ENCODE measurements at regions not wholly inside any gene's neighbourhood (a gene's known extent, or its start where the extent isn't known, plus 50 kb on each side); places are given as distances from the start of the nearest gene placed in this dataset.

GRCh38 chr11:128285321-128285720 lies 302.0 kb downstream of the ETS1 start:
- Histone ChIP-seq H3K36me3 (ENCODE audit: insufficient read depth, low read length) (no peaks in the 10 kb centered on the region), H3K4me2 (ENCODE audit: low read length) (no peak overlapping the region), H3K79me2 (replicated peaks; ENCODE audit: insufficient read depth, low read length) (no peaks in the 10 kb centered on the region), H4K20me1 (ENCODE audit: insufficient read depth) (no peaks in the 10 kb centered on the region), H3K9ac (ENCODE audit: low read length) (no peak overlapping the region), H2AFZ (ENCODE audit: low read depth, low read length) (no peak overlapping the region), H3K9me2 (ENCODE audit: insufficient read depth, low read length) (no peaks in the 10 kb centered on the region), H3K27ac (ENCODE audit: low read length) (no peak overlapping the region), H3K9me3 (ENCODE audit: low read length) (no peaks in the 10 kb centered on the region), H3K4me3 (ENCODE audit: low read length) (no peak overlapping the region), H3K27me3 (ENCODE audit: insufficient read depth, low read depth, low read length) (no peaks in the 10 kb centered on the region), H3F3A (ENCODE audit: insufficient read depth, low read length, poor library complexity, severe bottlenecking) (no peaks in the 10 kb centered on the region)
- TF ChIP-seq TAF1 (IDR thresholded peaks at IDR 0.05; ENCODE audit: low read depth) (no peak), SMC3 (conservative IDR thresholded peaks at IDR 0.05; ENCODE audit: poor library complexity) (no peak), POLR2AphosphoS5 (IDR thresholded peaks at IDR 0.05) (no peak), EP300 (conservative IDR thresholded peaks at IDR 0.05; ENCODE audit: poor library complexity, severe bottlenecking) (no peak), RAD21 (conservative IDR thresholded peaks at IDR 0.05) (no peak), MXI1 (conservative IDR thresholded peaks at IDR 0.05; ENCODE audit: poor library complexity, severe bottlenecking) (no peak), EZH2 (IDR thresholded peaks at IDR 0.05; ENCODE audit: borderline replicate concordance, insufficient read depth, low read length, poor library complexity, severe bottlenecking) (no peak), REST (IDR thresholded peaks at IDR 0.05; ENCODE audit: borderline replicate concordance) (no peak)
- TF ChIP-seq, protein P1, sequence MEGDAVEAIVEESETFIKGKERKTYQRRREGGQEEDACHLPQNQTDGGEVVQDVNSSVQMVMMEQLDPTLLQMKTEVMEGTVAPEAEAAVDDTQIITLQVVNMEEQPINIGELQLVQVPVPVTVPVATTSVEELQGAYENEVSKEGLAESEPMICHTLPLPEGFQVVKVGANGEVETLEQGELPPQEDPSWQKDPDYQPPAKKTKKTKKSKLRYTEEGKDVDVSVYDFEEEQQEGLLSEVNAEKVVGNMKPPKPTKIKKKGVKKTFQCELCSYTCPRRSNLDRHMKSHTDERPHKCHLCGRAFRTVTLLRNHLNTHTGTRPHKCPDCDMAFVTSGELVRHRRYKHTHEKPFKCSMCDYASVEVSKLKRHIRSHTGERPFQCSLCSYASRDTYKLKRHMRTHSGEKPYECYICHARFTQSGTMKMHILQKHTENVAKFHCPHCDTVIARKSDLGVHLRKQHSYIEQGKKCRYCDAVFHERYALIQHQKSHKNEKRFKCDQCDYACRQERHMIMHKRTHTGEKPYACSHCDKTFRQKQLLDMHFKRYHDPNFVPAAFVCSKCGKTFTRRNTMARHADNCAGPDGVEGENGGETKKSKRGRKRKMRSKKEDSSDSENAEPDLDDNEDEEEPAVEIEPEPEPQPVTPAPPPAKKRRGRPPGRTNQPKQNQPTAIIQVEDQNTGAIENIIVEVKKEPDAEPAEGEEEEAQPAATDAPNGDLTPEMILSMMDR (IDR thresholded peaks at IDR 0.05; ENCODE audit: poor library complexity, severe bottlenecking): no peak

- H3K9me2 ChIP-seq (ENCODE audit: insufficient read depth, low read length): no peaks in the 10 kb centered on the region
- no peak overlapping the region for H3K4me3 ChIP-seq (ENCODE audit: low read length)
Measured at GRCh38 chr11:128284634-128285033, 302.7 kb downstream of the ETS1 start.

More at GRCh38 chr11:128284634-128285033, 302.7 kb downstream of the ETS1 start:
- Histone ChIP-seq H3F3A (ENCODE audit: insufficient read depth, low read length, poor library complexity, severe bottlenecking) (no peaks in the 10 kb centered on the region), H4K20me1 (ENCODE audit: insufficient read depth) (no peaks in the 10 kb centered on the region), H3K27me3 (ENCODE audit: insufficient read depth, low read depth, low read length) (no peaks in the 10 kb centered on the region), H3K36me3 (ENCODE audit: insufficient read depth, low read length) (no peaks in the 10 kb centered on the region), H3K4me2 (ENCODE audit: low read length) (no peak overlapping the region), H3K79me2 (replicated peaks; ENCODE audit: insufficient read depth, low read length) (no peaks in the 10 kb centered on the region), H2AFZ (ENCODE audit: low read depth, low read length) (no peak overlapping the region), H3K9me3 (ENCODE audit: low read length) (no peaks in the 10 kb centered on the region), H3K9ac (ENCODE audit: low read length) (no peak overlapping the region), H3K27ac (ENCODE audit: low read length) (no peak overlapping the region)
- no peak for TF ChIP-seq REST (IDR thresholded peaks at IDR 0.05; ENCODE audit: borderline replicate concordance)
- no peak for TF ChIP-seq EP300 (conservative IDR thresholded peaks at IDR 0.05; ENCODE audit: poor library complexity, severe bottlenecking)
- TF ChIP-seq MXI1 (conservative IDR thresholded peaks at IDR 0.05; ENCODE audit: poor library complexity, severe bottlenecking): no peak
- TF ChIP-seq, protein P1 (IDR thresholded peaks at IDR 0.05; ENCODE audit: poor library complexity, severe bottlenecking): no peak
- no peak for TF ChIP-seq EZH2 (IDR thresholded peaks at IDR 0.05; ENCODE audit: borderline replicate concordance, insufficient read depth, low read length, poor library complexity, severe bottlenecking)
- no peak for TF ChIP-seq POLR2AphosphoS5 (IDR thresholded peaks at IDR 0.05)
- no peak for TF ChIP-seq SMC3 (conservative IDR thresholded peaks at IDR 0.05; ENCODE audit: poor library complexity)
- TF ChIP-seq TAF1 (IDR thresholded peaks at IDR 0.05; ENCODE audit: low read depth): no peak
- TF ChIP-seq RAD21 (conservative IDR thresholded peaks at IDR 0.05): no peak
